Right lobe of liver (tissue), 4 donors: ENCODE measurements at regions not wholly inside any gene's neighbourhood (a gene's known extent, or its start where the extent isn't known, plus 50 kb on each side); places are given as distances from the start of the nearest gene placed in this dataset.

Experiments used
- POLR2A ChIP-seq: fragments of 450-650 bp; IDR thresholded peaks from one replicate; pipeline ENCODE4 v1.6.1; 2017; ENCODE audit warnings: antibody characterized with exemption, mild to moderate bottlenecking
- TF ChIP-seq, protein P1 (sequence below), 4 donors: fragments of 200-600 bp in 3 of 4; fragments of 450-650 bp in 1 of 4; IDR thresholded peaks; one replicate each; pipeline versions ENCODE4 v1.5.1 to v1.8.0; 2016 to 2022; ENCODE audit warnings: antibody characterized with exemption in 4 of 4, mild to moderate bottlenecking in 2 of 4
- donor health status: DM: no; HTN: no; CAD: no.
- donor health status: DM: no; HTN: no; CAD: no.
- donor health status: DM: no; HTN: yes; CAD: no.

GRCh38 chr5:125317536-125317995, 571.1 kb upstream of the ZNF608 start:
- TF ChIP-seq, protein P1, sequence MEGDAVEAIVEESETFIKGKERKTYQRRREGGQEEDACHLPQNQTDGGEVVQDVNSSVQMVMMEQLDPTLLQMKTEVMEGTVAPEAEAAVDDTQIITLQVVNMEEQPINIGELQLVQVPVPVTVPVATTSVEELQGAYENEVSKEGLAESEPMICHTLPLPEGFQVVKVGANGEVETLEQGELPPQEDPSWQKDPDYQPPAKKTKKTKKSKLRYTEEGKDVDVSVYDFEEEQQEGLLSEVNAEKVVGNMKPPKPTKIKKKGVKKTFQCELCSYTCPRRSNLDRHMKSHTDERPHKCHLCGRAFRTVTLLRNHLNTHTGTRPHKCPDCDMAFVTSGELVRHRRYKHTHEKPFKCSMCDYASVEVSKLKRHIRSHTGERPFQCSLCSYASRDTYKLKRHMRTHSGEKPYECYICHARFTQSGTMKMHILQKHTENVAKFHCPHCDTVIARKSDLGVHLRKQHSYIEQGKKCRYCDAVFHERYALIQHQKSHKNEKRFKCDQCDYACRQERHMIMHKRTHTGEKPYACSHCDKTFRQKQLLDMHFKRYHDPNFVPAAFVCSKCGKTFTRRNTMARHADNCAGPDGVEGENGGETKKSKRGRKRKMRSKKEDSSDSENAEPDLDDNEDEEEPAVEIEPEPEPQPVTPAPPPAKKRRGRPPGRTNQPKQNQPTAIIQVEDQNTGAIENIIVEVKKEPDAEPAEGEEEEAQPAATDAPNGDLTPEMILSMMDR (IDR thresholded peaks at IDR 0.05) = no peak
- TF ChIP-seq POLR2A = no peak
